DND-41 (cell line): ENCODE measurements at regions not wholly inside any gene's neighbourhood (a gene's known extent, or its start where the extent isn't known, plus 50 kb on each side); places are given as distances from the start of the nearest gene placed in this dataset.

Experiments used
- CTCF ChIP-seq: IDR thresholded peaks from 2 replicates; pipeline ENCODE4 v1.5.1; 2012; ENCODE audit warnings: borderline replicate concordance, low read length, moderate library complexity, mild to moderate bottlenecking; ENCODE audit not compliant: poor library complexity, severe bottlenecking; ENCODE audit errors: extremely low read depth
- EZH2 ChIP-seq: IDR thresholded peaks from 3 replicates; pipeline ENCODE4 v1.6.1; 2012; ENCODE audit warnings: borderline replicate concordance, low read depth, mild to moderate bottlenecking, moderate library complexity, low read length, inconsistent platforms; ENCODE audit not compliant: severe bottlenecking

GRCh38 chr16:54422159-54422558 lies 135.6 kb upstream of the IRX3 start:
- TF ChIP-seq CTCF: no peak
- TF ChIP-seq EZH2: no peak
